Panc1 (cell line): ENCODE measurements at regions not wholly inside any gene's neighbourhood (a gene's known extent, or its start where the extent isn't known, plus 50 kb on each side); places are given as distances from the start of the nearest gene placed in this dataset.
"Not testable (repeated sequence)": the region's sequence is repeated elsewhere in the genome, so short reads cannot be mapped to it uniquely, and the experiment has no call there.

Experiments used
- ATAC-seq: fragments of 200-7000 bp; cut with Tn5 transposase; 2 replicates; pipeline ENCODE4 v1.9.1; 2020; ENCODE audit warnings: mild to moderate bottlenecking, moderate library complexity
- BruUV-seq: library from RNA; stranded (reverse); fragments of 400-500 nt; replicated peaks from 2 replicates; lab custom pipeline; 2021; lab: Mats Ljungman, UMichigan
- CTCF ChIA-PET: fragments of 300-600 bp; sonication (Branson Sonifier 250); formaldehyde crosslinking; loops from one replicate; lab custom pipeline; 2022; ENCODE audit warnings: antibody characterized with exemption; lab: Charles Lee
- POLR2A ChIA-PET: fragments of 300-600 bp; sonication (Branson Sonifier 250); formaldehyde crosslinking; loops from one replicate; lab custom pipeline; 2022; ENCODE audit warnings: antibody characterized with exemption; lab: Charles Lee
- DNase-seq: peaks from one replicate; pipeline ENCODE4 v3.0.0-alpha.2; 2010; ENCODE audit warnings: low read depth, low spot score
- H3K27ac ChIP-seq: 2 replicates; pipeline ENCODE4 v1.5.1; 2011; ENCODE audit warnings: mild to moderate bottlenecking, low read length, inconsistent platforms
- H3K27me3 ChIP-seq: fragments of 200-500 bp; sonication (Bioruptor generic); 2 replicates; pipeline ENCODE4 v1.6.0; 2014; ENCODE audit warnings: low read length, inconsistent platforms; ENCODE audit not compliant: control insufficient read depth, insufficient read depth
- H3K36me3 ChIP-seq: fragments of 200-500 bp; sonication (Bioruptor generic); 2 replicates; pipeline ENCODE4 v1.5.1; 2014; ENCODE audit warnings: inconsistent platforms, mild to moderate bottlenecking, low read length, moderate library complexity; ENCODE audit not compliant: control insufficient read depth, insufficient read depth
- H3K4me1 ChIP-seq: 2 replicates; pipeline ENCODE4 v1.5.1; 2011; ENCODE audit warnings: inconsistent platforms, mild to moderate bottlenecking, low read length, moderate library complexity; ENCODE audit not compliant: control insufficient read depth, insufficient read depth
- H3K4me3 ChIP-seq, 2 experiments: 2 replicates each; pipeline ENCODE4 v1.5.1; 2011 to 2012; ENCODE audit warnings: low read depth in 2 of 2, low read length in 2 of 2, mild to moderate bottlenecking in 2 of 2, inconsistent platforms in 1 of 2, moderate library complexity in 1 of 2
- H3K9me3 ChIP-seq: fragments of 200-500 bp; sonication (Bioruptor generic); 2 replicates; pipeline ENCODE4 v1.5.1; 2014; ENCODE audit warnings: low read depth, mild to moderate bottlenecking, inconsistent platforms, low read length, moderate library complexity; ENCODE audit not compliant: control insufficient read depth, insufficient read depth
- CTCF ChIP-seq: fragments of 450-650 bp; IDR thresholded peaks from 2 replicates; pipeline ENCODE4 v1.5.1; 2017; ENCODE audit warnings: mild to moderate bottlenecking
- POLR2AphosphoS5 ChIP-seq: IDR thresholded peaks from 2 replicates; pipeline ENCODE4 v1.6.1; 2012; ENCODE audit warnings: mild to moderate bottlenecking, low read depth, low read length, moderate library complexity
- REST ChIP-seq, 2 experiments: IDR thresholded peaks; 2 replicates each; pipeline ENCODE4 v1.6.1; 2011 to 2012; ENCODE audit warnings: low read depth in 2 of 2, control low read depth in 1 of 2, low read length in 1 of 2, mild to moderate bottlenecking in 1 of 2, moderate library complexity in 1 of 2; ENCODE audit not compliant: insufficient read depth in 1 of 2
- SIN3A ChIP-seq: IDR thresholded peaks from 2 replicates; pipeline ENCODE4 v1.6.1; 2012; ENCODE audit warnings: low read depth, mild to moderate bottlenecking, low read length, moderate library complexity, borderline replicate concordance; ENCODE audit not compliant: insufficient read depth
- TCF7L2 ChIP-seq: IDR thresholded peaks from 2 replicates; pipeline ENCODE4 v1.6.1; 2011; ENCODE audit warnings: mild to moderate bottlenecking, low read depth, low read length, inconsistent platforms
- in situ Hi-C: cut with HindIII; loops from 2 replicates; pipeline ENCODE4 v1.10.0; 2016; ENCODE audit warnings: low sequenced_read_pairs, low pct_unique_long_range_greater_than_20kb
- intact Hi-C: fragments of 100-400 bp; cut with micrococcal nuclease; formaldehyde crosslinking; loops from one replicate; pipeline ENCODE4 v1.10.0; 2022; ENCODE audit not compliant: unreplicated experiment

- CTCF ChIA-PET: no interaction called here
- H3K9me3 ChIP-seq: no peaks in the 10 kb centered on the region
- no peak for DNase-seq
- H3K27ac ChIP-seq: no peak overlapping the region
- no peaks in the 10 kb centered on the region for H3K4me1 ChIP-seq
- in situ Hi-C loops (no loop called here), intact Hi-C loops (no loop called here)
- no peaks in the 10 kb centered on the region for H3K36me3 ChIP-seq
- no peak overlapping the region for H3K4me3 ChIP-seq
- H3K27me3 ChIP-seq: no peaks in the 10 kb centered on the region
- TF ChIP-seq REST (IDR thresholded peaks at IDR 0.05; ENCODE audit: insufficient read depth in 1 of 2, low read depth in 2 of 2, low read length in 1 of 2): no peak
- no peak for TF ChIP-seq SIN3A
- no peak for TF ChIP-seq TCF7L2
- no peak for TF ChIP-seq CTCF
- TF ChIP-seq POLR2AphosphoS5: no peak
- no TSS peak for BruUV-seq
- ATAC-seq: no peak
- POLR2A ChIA-PET: no interaction called here
Observed at GRCh38 chr9:79433703-79434102, 138.1 kb upstream of the TLE4 start.

GRCh38 chr9:79439221-79439620 is 132.5 kb upstream of the TLE4 start:
- in situ Hi-C loops, ATAC-seq, H3K4me1 ChIP-seq, H3K9me3 ChIP-seq, intact Hi-C loops, BruUV-seq, H3K27ac ChIP-seq, CTCF ChIA-PET, POLR2A ChIA-PET, H3K36me3 ChIP-seq, DNase-seq, H3K27me3 ChIP-seq: not testable (repeated sequence)
- peak overlapping the region; percentile 5 to 14; a peak in 2 of 4 replicates for H3K4me3 ChIP-seq

GRCh38 chr9:79446523-79447307 is 125.0 kb upstream of the TLE4 start:
- POLR2A ChIA-PET: no interaction called here
- Histone ChIP-seq H3K4me1 (no peaks in the 10 kb centered on the region), H3K4me3 (no peak overlapping the region), H3K36me3 (no peaks in the 10 kb centered on the region), H3K9me3 (no peaks in the 10 kb centered on the region), H3K27me3 (no peaks in the 10 kb centered on the region), H3K27ac (no peak overlapping the region)
- no peak for TF ChIP-seq SIN3A
- no peak for TF ChIP-seq TCF7L2
- no peak for TF ChIP-seq POLR2AphosphoS5
- no peak for TF ChIP-seq CTCF
- no peak for TF ChIP-seq REST (IDR thresholded peaks at IDR 0.05; ENCODE audit: insufficient read depth in 1 of 2, low read depth in 2 of 2, low read length in 1 of 2)
- DNase-seq (no peak), ATAC-seq (no peak)
- in situ Hi-C loops: no loop called here
- CTCF ChIA-PET: no interaction called here
- no TSS peak for BruUV-seq
- intact Hi-C loops: no loop called here
